ENCODE measurements at regions not wholly inside any gene's neighbourhood (a gene's known extent, or its start where the extent isn't known, plus 50 kb on each side); places are given as distances from the start of the nearest gene placed in this dataset.

DNA sequence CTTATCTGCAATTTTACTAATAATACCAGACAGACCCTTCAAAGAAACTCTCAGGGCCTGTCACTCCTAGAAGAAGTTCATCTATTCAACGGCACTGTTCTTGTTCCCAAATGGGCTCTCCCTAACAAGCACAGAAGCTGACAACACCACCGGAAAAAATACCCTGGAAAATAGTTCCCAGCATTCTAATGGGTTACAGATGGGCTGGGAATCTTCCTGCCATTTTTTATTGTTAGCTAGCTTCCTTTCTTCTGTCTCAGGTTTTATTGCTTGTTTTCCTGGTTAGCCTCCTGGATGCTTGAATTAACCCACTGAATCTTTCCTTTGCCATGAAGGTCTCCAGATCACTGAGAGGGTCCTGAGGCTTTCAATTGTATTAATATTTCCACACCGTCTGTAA, 689.8 kb upstream of the NRP1 start:
- TF ChIP-seq, protein P1, sequence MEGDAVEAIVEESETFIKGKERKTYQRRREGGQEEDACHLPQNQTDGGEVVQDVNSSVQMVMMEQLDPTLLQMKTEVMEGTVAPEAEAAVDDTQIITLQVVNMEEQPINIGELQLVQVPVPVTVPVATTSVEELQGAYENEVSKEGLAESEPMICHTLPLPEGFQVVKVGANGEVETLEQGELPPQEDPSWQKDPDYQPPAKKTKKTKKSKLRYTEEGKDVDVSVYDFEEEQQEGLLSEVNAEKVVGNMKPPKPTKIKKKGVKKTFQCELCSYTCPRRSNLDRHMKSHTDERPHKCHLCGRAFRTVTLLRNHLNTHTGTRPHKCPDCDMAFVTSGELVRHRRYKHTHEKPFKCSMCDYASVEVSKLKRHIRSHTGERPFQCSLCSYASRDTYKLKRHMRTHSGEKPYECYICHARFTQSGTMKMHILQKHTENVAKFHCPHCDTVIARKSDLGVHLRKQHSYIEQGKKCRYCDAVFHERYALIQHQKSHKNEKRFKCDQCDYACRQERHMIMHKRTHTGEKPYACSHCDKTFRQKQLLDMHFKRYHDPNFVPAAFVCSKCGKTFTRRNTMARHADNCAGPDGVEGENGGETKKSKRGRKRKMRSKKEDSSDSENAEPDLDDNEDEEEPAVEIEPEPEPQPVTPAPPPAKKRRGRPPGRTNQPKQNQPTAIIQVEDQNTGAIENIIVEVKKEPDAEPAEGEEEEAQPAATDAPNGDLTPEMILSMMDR (IDR thresholded peaks at IDR 0.05): no peak
- TF ChIP-seq POLR2AphosphoS5 (IDR thresholded peaks at IDR 0.05): no peak
- no peak for TF ChIP-seq POLR2A (IDR thresholded peaks at IDR 0.05)
